ENCODE measurements at regions not wholly inside any gene's neighbourhood (a gene's known extent, or its start where the extent isn't known, plus 50 kb on each side); places are given as distances from the start of the nearest gene placed in this dataset.

DNA sequence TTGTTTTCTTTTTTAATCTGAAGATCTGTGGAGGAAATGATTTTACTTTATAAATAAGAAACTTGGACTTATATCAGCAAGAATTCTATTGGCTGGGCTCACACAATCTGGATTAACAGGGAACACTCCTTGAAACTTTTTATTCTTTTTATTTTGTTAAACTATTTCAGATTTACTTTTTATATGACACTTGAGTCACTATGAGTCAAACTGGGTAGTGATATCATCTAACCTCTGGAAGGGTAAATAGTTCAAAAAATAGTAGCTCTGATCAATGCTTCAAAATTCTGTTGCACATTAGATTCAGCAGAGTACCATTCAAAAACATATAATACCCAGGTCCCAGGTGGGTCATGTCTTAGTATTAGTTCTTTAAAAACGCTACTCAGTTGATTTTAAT, 55.1 kb upstream of the NBEA start:
- no peak for DNase-seq (ENCODE audit: low read depth)

All from stimulated activated CD4-positive, alpha-beta T cell treated with anti-CD3 and anti-CD28 coated beads, Interleukin-2, amount 100 ng/mL, for 4 hours (primary cell).